ENCODE measurements at regions not wholly inside any gene's neighbourhood (a gene's known extent, or its start where the extent isn't known, plus 50 kb on each side); places are given as distances from the start of the nearest gene placed in this dataset.

GRCh38 chr1:208584167-208584755 is 340.1 kb upstream of the PLXNA2 start:
- peak; percentile 37 for DNase-seq (ENCODE audit: low spot score)

GRCh38 chr1:208587110-208587509 is 342.9 kb upstream of the PLXNA2 start:
- DNase-seq (ENCODE audit: low spot score) = peak; percentile 32

- no peak for DNase-seq (ENCODE audit: low spot score)
These were observed 349.3 kb upstream of the PLXNA2 start for GRCh38 chr1:208593306-208594006.

- DNase-seq (ENCODE audit: low spot score) = no peak
These were observed 351.1 kb upstream of the PLXNA2 start for GRCh38 chr1:208595236-208595635.

- no peak for DNase-seq (ENCODE audit: low spot score)
These were observed 351.6 kb upstream of the PLXNA2 start for GRCh38 chr1:208595745-208596144.

GRCh38 chr1:208597571-208597970 is 353.4 kb upstream of the PLXNA2 start:
- DNase-seq (ENCODE audit: low spot score) = no peak

- DNase-seq (ENCODE audit: low spot score) = no peak
These were observed 353.8 kb upstream of the PLXNA2 start for GRCh38 chr1:208598021-208598420.

GRCh38 chr1:208599063-208599462 is 354.9 kb upstream of the PLXNA2 start:
- no peak for DNase-seq (ENCODE audit: low spot score)

- DNase-seq (ENCODE audit: low spot score) = no peak
These were observed 356.4 kb upstream of the PLXNA2 start for GRCh38 chr1:208600456-208601190.

- DNase-seq (ENCODE audit: low spot score) = no peak
These were observed 357.4 kb upstream of the PLXNA2 start for GRCh38 chr1:208601561-208601960.

- DNase-seq (ENCODE audit: low spot score) = no peak
These were observed 359.5 kb upstream of the PLXNA2 start for GRCh38 chr1:208603721-208604120.

GRCh38 chr1:208604295-208604694 is 360.1 kb upstream of the PLXNA2 start:
- DNase-seq (ENCODE audit: low spot score) = no peak

- DNase-seq (ENCODE audit: low spot score) = no peak
These were observed 362.8 kb upstream of the PLXNA2 start for GRCh38 chr1:208606959-208607358.

- DNase-seq (ENCODE audit: low spot score) = no peak
These were observed 363.4 kb upstream of the PLXNA2 start for GRCh38 chr1:208607616-208608015.

- DNase-seq (ENCODE audit: low spot score) = no peak
These were observed 370.4 kb upstream of the PLXNA2 start for GRCh38 chr1:208614610-208615009.

GRCh38 chr1:208615371-208615770 is 371.2 kb upstream of the PLXNA2 start:
- DNase-seq (ENCODE audit: low spot score) = no peak

GRCh38 chr1:208616776-208617175 is 372.6 kb upstream of the PLXNA2 start:
- no peak for DNase-seq (ENCODE audit: low spot score)

- DNase-seq (ENCODE audit: low spot score) = no peak
These were observed 384.1 kb upstream of the PLXNA2 start for GRCh38 chr1:208628022-208628914.

- DNase-seq (ENCODE audit: low spot score) = no peak
These were observed 386.9 kb upstream of the PLXNA2 start for GRCh38 chr1:208631092-208631491.

GRCh38 chr1:208631506-208631905 is 387.3 kb upstream of the PLXNA2 start:
- no peak for DNase-seq (ENCODE audit: low spot score)

- DNase-seq (ENCODE audit: low spot score) = no peak
These were observed 390.4 kb upstream of the PLXNA2 start for GRCh38 chr1:208634346-208635140.

Measured in SK-N-DZ (cell line).